Gastroesophageal sphincter (tissue), 3 donors: ENCODE measurements at regions not wholly inside any gene's neighbourhood (a gene's known extent, or its start where the extent isn't known, plus 50 kb on each side); places are given as distances from the start of the nearest gene placed in this dataset.

ENCODE experiments used
- CTCF ChIP-seq, 4 experiments: fragments of 200-600 bp in 2 of 4; fragments of 450-650 bp in 2 of 4; sonication (generic) in 1 of 4; IDR thresholded peaks; one replicate each; pipeline ENCODE4 v1.5.1; 2017 to 2019; ENCODE audit warnings: antibody characterized with exemption in 4 of 4, mild to moderate bottlenecking in 2 of 4, moderate library complexity in 2 of 4
- POLR2A ChIP-seq, 2 donors: fragments of 450-650 bp; IDR thresholded peaks; one replicate each; pipeline ENCODE4 v1.6.1; 2017; ENCODE audit warnings: antibody characterized with exemption in 2 of 2, mild to moderate bottlenecking in 2 of 2, moderate library complexity in 1 of 2
- POLR2AphosphoS5 ChIP-seq: sonication (generic); formaldehyde crosslinking; IDR thresholded peaks from one replicate; pipeline ENCODE4 v1.6.1; 2017; ENCODE audit warnings: antibody characterized with exemption

- TF ChIP-seq CTCF (IDR thresholded peaks at IDR 0.05) (no peak), POLR2AphosphoS5 (no peak), POLR2A (IDR thresholded peaks at IDR 0.05) (no peak)
Observed at GRCh38 chr12:46990211-46990610, 89.2 kb upstream of the PCED1B start.
